ENCODE measurements at regions not wholly inside any gene's neighbourhood (a gene's known extent, or its start where the extent isn't known, plus 50 kb on each side); places are given as distances from the start of the nearest gene placed in this dataset.

DNA sequence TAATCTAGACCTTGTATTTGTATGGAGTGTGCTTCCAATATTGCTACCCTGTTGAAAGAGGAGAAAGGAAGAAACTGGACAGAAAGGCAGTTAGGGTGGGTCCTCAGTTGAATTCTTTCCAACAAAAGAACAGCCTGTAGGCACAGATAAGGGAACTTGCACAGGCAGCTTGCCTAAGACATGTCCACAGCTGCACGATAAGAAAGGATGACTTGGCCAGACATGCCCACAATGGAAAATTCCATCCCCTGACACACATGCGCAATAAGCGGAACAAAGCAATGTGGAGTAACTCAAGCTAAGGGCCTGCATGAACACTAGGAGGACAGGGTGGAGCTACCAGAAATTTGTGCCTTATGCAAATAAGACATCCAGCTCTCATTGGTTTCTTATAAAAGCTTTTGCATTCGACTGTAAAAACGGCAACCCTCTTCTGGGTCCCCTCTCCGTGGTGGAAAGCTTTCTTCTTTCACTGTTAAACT lies 1084.7 kb upstream of the NXPH2 start:
- H3K9me3 ChIP-seq (ENCODE audit: low read length) = no peaks in the 10 kb centered on the region
- H3K4me3 ChIP-seq (ENCODE audit: low read length) = no peak overlapping the region
- H3F3A ChIP-seq (ENCODE audit: insufficient read depth, low read length, poor library complexity, severe bottlenecking) = no peaks in the 10 kb centered on the region
- no peak overlapping the region for H3K27ac ChIP-seq (ENCODE audit: low read length)
- no peak overlapping the region for H2AFZ ChIP-seq (ENCODE audit: low read depth, low read length)
- H3K27me3 ChIP-seq (ENCODE audit: insufficient read depth, low read depth, low read length) = no peaks in the 10 kb centered on the region
- no peaks in the 10 kb centered on the region for H3K79me2 ChIP-seq (replicated peaks; ENCODE audit: insufficient read depth, low read length)
- no peak overlapping the region for H3K4me2 ChIP-seq (ENCODE audit: low read length)
- no peaks in the 10 kb centered on the region for H3K9me2 ChIP-seq (ENCODE audit: insufficient read depth, low read length)
- no peaks in the 10 kb centered on the region for H4K20me1 ChIP-seq (ENCODE audit: insufficient read depth)
- TF ChIP-seq MXI1 (conservative IDR thresholded peaks at IDR 0.05; ENCODE audit: poor library complexity, severe bottlenecking) = no peak
- TF ChIP-seq POLR2AphosphoS5 (IDR thresholded peaks at IDR 0.05) = no peak
- no peak for TF ChIP-seq EZH2 (IDR thresholded peaks at IDR 0.05; ENCODE audit: borderline replicate concordance, insufficient read depth, low read length, poor library complexity, severe bottlenecking)
- TF ChIP-seq EP300 (conservative IDR thresholded peaks at IDR 0.05; ENCODE audit: poor library complexity, severe bottlenecking) = no peak
- TF ChIP-seq, protein P1, sequence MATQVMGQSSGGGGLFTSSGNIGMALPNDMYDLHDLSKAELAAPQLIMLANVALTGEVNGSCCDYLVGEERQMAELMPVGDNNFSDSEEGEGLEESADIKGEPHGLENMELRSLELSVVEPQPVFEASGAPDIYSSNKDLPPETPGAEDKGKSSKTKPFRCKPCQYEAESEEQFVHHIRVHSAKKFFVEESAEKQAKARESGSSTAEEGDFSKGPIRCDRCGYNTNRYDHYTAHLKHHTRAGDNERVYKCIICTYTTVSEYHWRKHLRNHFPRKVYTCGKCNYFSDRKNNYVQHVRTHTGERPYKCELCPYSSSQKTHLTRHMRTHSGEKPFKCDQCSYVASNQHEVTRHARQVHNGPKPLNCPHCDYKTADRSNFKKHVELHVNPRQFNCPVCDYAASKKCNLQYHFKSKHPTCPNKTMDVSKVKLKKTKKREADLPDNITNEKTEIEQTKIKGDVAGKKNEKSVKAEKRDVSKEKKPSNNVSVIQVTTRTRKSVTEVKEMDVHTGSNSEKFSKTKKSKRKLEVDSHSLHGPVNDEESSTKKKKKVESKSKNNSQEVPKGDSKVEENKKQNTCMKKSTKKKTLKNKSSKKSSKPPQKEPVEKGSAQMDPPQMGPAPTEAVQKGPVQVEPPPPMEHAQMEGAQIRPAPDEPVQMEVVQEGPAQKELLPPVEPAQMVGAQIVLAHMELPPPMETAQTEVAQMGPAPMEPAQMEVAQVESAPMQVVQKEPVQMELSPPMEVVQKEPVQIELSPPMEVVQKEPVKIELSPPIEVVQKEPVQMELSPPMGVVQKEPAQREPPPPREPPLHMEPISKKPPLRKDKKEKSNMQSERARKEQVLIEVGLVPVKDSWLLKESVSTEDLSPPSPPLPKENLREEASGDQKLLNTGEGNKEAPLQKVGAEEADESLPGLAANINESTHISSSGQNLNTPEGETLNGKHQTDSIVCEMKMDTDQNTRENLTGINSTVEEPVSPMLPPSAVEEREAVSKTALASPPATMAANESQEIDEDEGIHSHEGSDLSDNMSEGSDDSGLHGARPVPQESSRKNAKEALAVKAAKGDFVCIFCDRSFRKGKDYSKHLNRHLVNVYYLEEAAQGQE (IDR thresholded peaks at IDR 0.05; ENCODE audit: borderline replicate concordance) = no peak
- no peak for TF ChIP-seq SMC3 (conservative IDR thresholded peaks at IDR 0.05; ENCODE audit: poor library complexity)
- TF ChIP-seq RAD21 (conservative IDR thresholded peaks at IDR 0.05) = no peak
- TF ChIP-seq, protein P2, sequence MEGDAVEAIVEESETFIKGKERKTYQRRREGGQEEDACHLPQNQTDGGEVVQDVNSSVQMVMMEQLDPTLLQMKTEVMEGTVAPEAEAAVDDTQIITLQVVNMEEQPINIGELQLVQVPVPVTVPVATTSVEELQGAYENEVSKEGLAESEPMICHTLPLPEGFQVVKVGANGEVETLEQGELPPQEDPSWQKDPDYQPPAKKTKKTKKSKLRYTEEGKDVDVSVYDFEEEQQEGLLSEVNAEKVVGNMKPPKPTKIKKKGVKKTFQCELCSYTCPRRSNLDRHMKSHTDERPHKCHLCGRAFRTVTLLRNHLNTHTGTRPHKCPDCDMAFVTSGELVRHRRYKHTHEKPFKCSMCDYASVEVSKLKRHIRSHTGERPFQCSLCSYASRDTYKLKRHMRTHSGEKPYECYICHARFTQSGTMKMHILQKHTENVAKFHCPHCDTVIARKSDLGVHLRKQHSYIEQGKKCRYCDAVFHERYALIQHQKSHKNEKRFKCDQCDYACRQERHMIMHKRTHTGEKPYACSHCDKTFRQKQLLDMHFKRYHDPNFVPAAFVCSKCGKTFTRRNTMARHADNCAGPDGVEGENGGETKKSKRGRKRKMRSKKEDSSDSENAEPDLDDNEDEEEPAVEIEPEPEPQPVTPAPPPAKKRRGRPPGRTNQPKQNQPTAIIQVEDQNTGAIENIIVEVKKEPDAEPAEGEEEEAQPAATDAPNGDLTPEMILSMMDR (IDR thresholded peaks at IDR 0.05; ENCODE audit: poor library complexity, severe bottlenecking) = no peak
- no peak for TF ChIP-seq TAF1 (IDR thresholded peaks at IDR 0.05; ENCODE audit: low read depth)
- no peak overlapping the region for H3K9ac ChIP-seq (ENCODE audit: low read length)
- no peaks in the 10 kb centered on the region for H3K36me3 ChIP-seq (ENCODE audit: insufficient read depth, low read length)

DNA sequence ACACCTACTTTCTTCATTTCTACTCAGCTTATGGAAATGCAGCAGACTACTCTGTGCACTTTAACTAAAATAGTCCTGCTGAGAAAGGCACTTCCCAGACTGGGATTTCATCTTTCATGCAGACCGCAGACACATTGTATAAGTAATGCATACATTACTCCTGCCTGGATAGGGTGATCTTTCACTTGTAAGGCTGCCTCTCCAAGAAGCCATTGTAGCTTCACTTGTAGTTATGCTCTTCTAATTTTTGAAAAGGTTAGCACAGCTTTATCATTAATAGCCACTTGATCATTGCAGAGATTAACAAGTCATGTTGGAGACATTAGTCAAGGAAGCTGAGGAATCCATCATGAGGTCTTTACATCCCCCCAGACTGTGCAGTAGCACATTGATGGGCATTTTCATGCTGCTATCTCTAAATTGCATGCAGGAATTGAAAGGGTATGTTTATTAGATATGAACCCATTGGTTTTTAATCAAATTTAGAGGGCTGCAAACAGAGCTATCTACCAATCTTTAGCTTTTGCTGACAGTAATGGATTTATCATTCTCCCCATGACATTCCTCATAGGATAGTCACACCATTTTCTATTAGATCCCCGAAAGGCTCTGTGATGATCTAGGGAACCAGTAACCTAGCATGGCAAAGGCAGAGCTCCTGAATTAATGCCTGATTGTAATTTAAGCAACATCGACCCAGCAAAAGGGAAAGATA lies 1074.7 kb upstream of the NXPH2 start:
- Histone ChIP-seq H3K9me2 (ENCODE audit: insufficient read depth, low read length) (no peaks in the 10 kb centered on the region), H3K27ac (ENCODE audit: low read length) (peak overlapping the region; percentile 41), H2AFZ (ENCODE audit: low read depth, low read length) (no peak overlapping the region), H3K9ac (ENCODE audit: low read length) (no peak overlapping the region), H3K36me3 (ENCODE audit: insufficient read depth, low read length) (no peaks in the 10 kb centered on the region), H3F3A (ENCODE audit: insufficient read depth, low read length, poor library complexity, severe bottlenecking) (peaks cover 3% of the 10 kb centered on the region), H3K4me2 (ENCODE audit: low read length) (peak overlapping the region; percentile 7), H3K4me3 (ENCODE audit: low read length) (peak overlapping the region; percentile 15), H3K9me3 (ENCODE audit: low read length) (no peaks in the 10 kb centered on the region), H3K27me3 (ENCODE audit: insufficient read depth, low read depth, low read length) (no peaks in the 10 kb centered on the region), H3K79me2 (replicated peaks; ENCODE audit: insufficient read depth, low read length) (no peaks in the 10 kb centered on the region), H4K20me1 (ENCODE audit: insufficient read depth) (no peaks in the 10 kb centered on the region)
- TF ChIP-seq POLR2AphosphoS5 (IDR thresholded peaks at IDR 0.05) (peak; percentile 39), EP300 (conservative IDR thresholded peaks at IDR 0.05; ENCODE audit: poor library complexity, severe bottlenecking) (peak; percentile 22), SMC3 (conservative IDR thresholded peaks at IDR 0.05; ENCODE audit: poor library complexity) (no peak)
- TF ChIP-seq, protein P1 (IDR thresholded peaks at IDR 0.05; ENCODE audit: borderline replicate concordance) = peak; percentile 58
